ENCODE measurements at regions not wholly inside any gene's neighbourhood (a gene's known extent, or its start where the extent isn't known, plus 50 kb on each side); places are given as distances from the start of the nearest gene placed in this dataset.
A peak's percentile ranks its signal among the peaks of the same experiment; 100 is the strongest.

DNA sequence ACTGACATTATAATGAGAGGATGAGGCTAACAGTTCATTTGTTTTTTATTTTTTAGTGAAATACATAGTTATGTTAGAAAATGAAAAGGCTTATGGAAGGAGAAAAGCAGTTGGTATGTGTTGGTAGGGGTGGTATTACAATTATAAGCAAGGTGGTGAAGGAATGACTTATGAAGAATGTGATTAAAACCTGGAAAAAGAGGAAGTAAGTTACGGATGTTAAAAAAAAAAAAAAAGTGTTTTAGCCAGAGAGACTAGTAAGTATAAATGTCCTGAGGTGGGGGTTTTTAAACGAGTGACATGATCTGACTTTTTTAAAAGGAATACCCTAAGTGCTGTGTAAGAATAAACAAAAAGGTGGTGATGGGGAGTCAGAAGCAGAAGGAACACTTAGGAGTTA, 206.8 kb downstream of the IL15 start:
- DNase-seq (ENCODE audit: low read depth, low spot score), result no peak
- H3K4me3 ChIP-seq (ENCODE audit: low read depth, low read length), result no peak overlapping the region
- TF ChIP-seq, protein P1, sequence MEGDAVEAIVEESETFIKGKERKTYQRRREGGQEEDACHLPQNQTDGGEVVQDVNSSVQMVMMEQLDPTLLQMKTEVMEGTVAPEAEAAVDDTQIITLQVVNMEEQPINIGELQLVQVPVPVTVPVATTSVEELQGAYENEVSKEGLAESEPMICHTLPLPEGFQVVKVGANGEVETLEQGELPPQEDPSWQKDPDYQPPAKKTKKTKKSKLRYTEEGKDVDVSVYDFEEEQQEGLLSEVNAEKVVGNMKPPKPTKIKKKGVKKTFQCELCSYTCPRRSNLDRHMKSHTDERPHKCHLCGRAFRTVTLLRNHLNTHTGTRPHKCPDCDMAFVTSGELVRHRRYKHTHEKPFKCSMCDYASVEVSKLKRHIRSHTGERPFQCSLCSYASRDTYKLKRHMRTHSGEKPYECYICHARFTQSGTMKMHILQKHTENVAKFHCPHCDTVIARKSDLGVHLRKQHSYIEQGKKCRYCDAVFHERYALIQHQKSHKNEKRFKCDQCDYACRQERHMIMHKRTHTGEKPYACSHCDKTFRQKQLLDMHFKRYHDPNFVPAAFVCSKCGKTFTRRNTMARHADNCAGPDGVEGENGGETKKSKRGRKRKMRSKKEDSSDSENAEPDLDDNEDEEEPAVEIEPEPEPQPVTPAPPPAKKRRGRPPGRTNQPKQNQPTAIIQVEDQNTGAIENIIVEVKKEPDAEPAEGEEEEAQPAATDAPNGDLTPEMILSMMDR (IDR thresholded peaks at IDR 0.05; ENCODE audit: insufficient read depth, low read length, missing control alignments), result no peak
- CTCF ChIA-PET, result no interaction called here
- POLR2A ChIA-PET, result no interaction called here

GRCh38 chr4:141845901-141846300, 209.5 kb downstream of the IL15 start:
- TF ChIP-seq, protein P1 (IDR thresholded peaks at IDR 0.05; ENCODE audit: insufficient read depth, low read length, missing control alignments), result no peak
- ChIA-PET POLR2A (no interaction called here), CTCF (no interaction called here)
- H3K4me3 ChIP-seq (ENCODE audit: low read depth, low read length), result no peak overlapping the region
- no peak for DNase-seq (ENCODE audit: low read depth, low spot score)

DNA sequence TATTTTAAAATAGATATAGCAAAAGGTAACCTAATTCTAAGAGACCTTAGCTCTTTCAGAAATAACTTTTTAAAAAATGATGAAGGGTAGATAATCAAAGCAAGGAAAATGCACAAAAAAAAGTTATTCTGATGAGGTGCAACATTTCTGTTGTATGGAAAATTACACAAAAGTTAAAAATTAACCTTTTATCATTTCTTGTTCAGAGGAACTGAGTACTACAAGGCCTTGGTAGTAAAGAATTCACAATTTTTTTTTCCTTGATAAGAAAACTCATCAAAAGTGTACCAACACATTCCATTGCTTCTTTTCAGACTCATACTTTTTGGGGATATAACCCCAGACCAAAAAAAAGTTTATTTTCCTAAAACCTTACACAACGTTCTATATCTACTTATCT, 213.0 kb downstream of the IL15 start:
- POLR2A ChIA-PET, result no interaction called here

GRCh38 chr4:141849778-141850177, 213.4 kb downstream of the IL15 start:
- no peak for DNase-seq (ENCODE audit: low read depth, low spot score)
- no peak overlapping the region for H3K4me3 ChIP-seq (ENCODE audit: low read depth, low read length)
- TF ChIP-seq, protein P1 (IDR thresholded peaks at IDR 0.05; ENCODE audit: insufficient read depth, low read length, missing control alignments), result no peak
- POLR2A ChIA-PET, result no interaction called here
- CTCF ChIA-PET, result no interaction called here

More for the DNA sequence above, 213.0 kb downstream of the IL15 start:
- CTCF ChIA-PET, result no interaction called here
- TF ChIP-seq, protein P1 (IDR thresholded peaks at IDR 0.05; ENCODE audit: insufficient read depth, low read length, missing control alignments), result no peak
- no peak overlapping the region for H3K4me3 ChIP-seq (ENCODE audit: low read depth, low read length)
- no peak for DNase-seq (ENCODE audit: low read depth, low spot score)

DNA sequence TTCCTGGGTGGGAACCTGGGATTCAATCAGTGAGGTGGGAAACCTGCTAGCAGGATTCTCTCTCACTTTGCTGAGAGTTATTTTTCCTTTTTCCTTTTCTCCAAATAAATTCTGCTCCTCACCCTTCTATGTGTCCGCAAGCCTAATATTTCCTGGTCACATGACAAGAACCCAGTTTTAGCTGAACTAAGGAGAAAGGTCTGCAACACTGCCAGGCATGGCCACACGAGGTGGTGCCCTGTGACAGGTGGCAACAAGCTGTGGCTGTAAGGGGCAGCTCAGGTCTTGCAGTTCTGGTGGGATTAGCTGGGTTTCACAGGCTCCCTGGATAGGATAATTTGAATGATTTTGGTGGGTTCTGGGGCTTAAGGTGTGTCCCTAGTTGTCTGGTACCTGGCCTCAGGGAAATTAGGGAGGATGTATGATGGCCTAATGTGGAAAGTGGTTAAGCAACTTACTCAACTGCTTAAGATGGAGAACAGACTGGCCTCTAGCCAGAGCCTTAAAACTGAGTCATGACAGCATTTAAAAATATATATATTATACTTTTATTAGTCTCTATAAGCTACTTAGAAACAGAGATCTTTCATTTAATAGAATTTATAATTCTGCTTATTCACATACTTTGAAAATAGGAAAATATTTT, 215.0 kb downstream of the IL15 start:
- TF ChIP-seq, protein P1 (IDR thresholded peaks at IDR 0.05; ENCODE audit: insufficient read depth, low read length, missing control alignments), result no peak
- POLR2A ChIA-PET, result no interaction called here
- CTCF ChIA-PET, result interaction anchor here (1.4 kb wide), 1 partner anchor 505 kb away, joined by 5 read pairs; no protein-coding TSS in a partner anchor
- DNase-seq (ENCODE audit: low read depth, low spot score), result peak; percentile 16
- no peak overlapping the region for H3K4me3 ChIP-seq (ENCODE audit: low read depth, low read length)

DNA sequence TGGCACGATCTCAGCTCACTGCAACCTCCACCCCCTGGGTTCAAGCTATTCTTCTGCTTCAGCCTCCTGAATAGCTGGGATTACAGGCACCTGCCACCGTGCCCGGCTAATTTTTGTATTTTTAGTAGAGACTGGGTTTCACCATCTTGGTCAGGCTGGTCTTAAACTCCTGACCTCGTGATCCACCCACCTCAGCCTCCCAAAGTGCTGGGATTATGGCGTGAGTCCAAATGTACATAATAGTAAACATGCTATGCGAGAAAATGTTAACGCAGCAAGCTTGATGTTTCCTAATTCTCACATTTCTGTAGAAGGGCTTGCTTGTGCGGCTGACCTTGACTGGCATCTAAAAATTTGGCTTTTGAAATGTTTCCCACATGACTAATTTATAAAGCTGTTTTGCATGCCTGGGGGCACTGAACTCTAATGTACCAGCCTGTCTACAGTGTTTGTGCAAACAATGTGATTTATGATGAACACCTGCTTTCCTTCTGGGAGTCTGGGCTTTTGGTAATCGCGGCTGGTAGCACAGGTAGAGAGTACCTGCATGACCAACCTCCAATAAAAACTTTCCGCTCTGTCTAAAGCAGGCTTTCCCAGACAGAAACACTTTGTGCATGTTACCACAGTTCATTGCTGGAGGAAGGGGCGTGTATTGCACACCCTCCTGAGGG, 216.8 kb downstream of the IL15 start:
- TF ChIP-seq, protein P1 (IDR thresholded peaks at IDR 0.05; ENCODE audit: insufficient read depth, low read length, missing control alignments), result no peak
- H3K4me3 ChIP-seq (ENCODE audit: low read depth, low read length), result no peak overlapping the region
- CTCF ChIA-PET, result no interaction called here
- no peak for DNase-seq (ENCODE audit: low read depth, low spot score)
- POLR2A ChIA-PET, result no interaction called here

Data from AG04449 (cell line).